HCEC 1CT (cell line): ENCODE measurements at regions not wholly inside any gene's neighbourhood (a gene's known extent, or its start where the extent isn't known, plus 50 kb on each side); places are given as distances from the start of the nearest gene placed in this dataset.

Source experiments
- DNase-seq: peaks from one replicate; pipeline ENCODE4 v3.0.0-alpha.2; 2017

DNA sequence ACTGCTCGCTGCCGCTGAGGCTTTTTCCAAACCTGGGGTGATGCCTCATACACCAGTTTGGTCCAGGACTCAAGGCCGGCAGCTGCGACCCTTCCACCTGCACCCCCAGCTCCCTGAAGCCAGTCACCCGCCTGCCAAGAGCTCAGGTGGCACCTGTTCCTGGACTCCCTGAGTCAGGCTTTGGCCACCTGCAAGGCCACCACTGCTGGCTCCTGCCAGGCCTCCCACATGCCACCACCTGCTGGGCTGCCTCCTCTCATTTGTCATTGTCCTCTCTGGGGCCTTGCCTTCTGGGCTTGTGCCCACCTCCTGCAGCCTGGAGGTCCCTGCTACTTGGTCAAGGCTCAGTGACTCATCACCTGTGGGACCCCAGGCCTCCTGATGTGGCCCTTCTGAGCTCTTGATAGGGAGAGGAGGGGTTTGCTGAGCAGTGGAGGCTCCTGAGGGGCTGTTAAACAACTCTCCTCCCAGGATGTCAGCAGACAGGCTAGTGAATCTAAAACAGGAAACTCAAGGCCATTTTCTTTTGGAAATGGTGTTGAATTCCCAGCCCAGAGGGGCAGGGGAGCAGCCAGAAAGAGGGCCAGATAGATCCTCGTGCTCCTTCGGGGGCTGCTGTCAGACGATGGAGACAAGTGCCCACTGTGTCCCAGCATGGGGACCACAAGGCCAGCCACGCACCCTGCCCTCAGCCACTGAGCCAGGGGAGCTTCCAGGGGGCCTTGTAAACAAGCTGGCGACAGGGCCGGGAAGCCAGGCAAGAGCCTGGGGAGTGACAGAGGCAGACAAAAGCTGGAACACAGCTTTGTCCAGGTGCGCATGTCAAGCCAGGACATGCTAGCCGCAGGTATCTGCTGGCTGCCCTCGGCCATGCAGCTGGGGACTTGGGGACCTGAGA, 416.8 kb downstream of the LRATD1 start:
- DNase-seq, result no peak

- DNase-seq, result peak; percentile 30
Measured at GRCh38 chr2:15050483-15050882, 418.0 kb downstream of the LRATD1 start.

DNA sequence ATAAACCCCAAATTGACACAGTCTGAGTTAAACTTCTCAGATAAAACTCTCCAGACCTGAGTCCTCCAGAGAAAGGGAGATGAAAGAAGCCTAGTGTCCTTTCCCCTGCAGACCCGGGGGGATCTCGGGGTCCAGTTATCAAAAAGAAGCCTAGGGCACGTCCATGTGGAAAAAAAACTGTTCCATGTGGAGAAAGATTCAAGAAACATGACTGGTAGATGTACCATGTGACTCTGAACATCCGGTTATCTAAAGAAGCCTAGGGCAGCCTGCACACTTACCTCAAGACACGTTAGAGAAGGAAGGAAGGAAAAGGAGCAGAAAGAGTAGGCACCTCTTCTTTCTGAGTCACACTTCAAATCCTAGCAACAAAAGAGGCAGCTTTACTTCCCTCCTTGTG, 421.0 kb downstream of the LRATD1 start:
- DNase-seq, result no peak

- DNase-seq, result peak; percentile 17
Measured at GRCh38 chr2:15058015-15058720, 425.7 kb downstream of the LRATD1 start.

DNA sequence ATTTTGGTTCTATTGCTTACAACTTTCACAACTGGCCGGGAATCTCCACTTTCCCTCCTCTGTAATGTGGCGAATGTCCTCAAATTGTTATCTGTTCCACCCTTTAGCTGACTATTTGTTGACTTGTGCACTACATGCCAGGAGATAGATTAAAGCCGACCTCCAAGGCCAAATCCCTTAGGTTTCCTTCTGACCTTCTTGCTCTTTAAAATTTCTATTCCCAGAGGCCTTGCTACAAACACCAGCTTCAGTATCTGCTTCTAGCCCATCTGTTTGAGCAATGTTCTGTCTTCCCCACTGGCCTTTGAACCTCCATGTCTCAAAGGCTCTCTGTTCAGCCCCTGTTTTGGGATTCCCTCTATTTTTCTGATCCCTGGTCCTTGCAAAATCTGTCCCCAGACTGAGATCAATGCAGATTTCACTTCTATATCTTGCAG, 426.2 kb downstream of the LRATD1 start:
- DNase-seq, result no peak

DNA sequence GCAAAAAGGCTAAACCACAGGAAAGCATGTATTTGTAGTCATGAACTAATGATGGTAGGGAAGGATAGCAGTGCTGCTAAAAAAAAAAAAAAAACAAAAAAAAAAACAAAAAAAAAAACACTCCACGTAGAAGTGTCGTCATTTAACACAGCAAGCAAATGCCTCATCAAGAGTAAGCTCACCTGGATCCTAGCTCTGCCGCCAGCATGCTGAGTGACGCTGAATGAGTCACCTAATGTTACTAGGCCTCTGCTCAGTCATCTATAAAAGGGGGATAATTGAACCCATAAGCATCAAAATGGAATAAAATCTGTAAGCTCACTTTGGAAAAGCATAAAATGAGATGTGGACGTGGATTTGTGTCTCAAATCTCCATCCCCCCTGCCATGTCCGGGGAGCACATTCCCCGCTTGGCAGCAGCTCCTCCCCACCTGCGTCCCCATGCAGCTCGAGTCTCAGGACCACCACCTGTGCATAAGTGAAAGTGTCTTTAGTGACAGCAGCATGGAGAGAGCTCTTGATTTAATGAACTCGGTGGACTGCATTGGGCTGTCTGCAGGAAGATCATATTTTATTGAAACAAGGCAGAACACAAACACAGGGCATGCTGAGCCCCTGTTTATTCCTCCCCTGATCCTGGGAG, 427.5 kb downstream of the LRATD1 start:
- no peak for DNase-seq

GRCh38 chr2:15061268-15061667, 428.8 kb downstream of the LRATD1 start:
- DNase-seq, result no peak

DNA sequence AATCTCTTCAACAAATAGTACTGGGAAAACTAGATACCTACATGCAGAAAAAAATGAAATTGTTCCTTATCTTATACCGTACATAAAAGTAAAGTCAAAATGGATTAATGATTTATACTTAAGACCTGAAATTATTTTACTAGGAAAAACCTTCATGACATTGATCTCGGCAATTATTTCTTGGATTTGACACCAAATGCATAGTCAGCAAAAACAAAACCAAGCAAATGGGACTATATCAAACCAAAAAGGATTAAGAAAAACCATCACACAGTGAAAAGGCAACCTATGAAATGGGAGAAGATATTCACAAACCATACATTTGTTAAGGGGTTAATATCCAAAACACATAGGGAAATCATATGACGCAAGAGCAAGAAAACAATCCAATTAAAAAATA, 433.6 kb downstream of the LRATD1 start:
- DNase-seq, result no peak

- no peak for DNase-seq
Measured at GRCh38 chr2:15069149-15069548, 436.6 kb downstream of the LRATD1 start.

GRCh38 chr2:15072836-15073235, 440.3 kb downstream of the LRATD1 start:
- no peak for DNase-seq

GRCh38 chr2:15073664-15074063, 441.1 kb downstream of the LRATD1 start:
- DNase-seq, result no peak

DNA sequence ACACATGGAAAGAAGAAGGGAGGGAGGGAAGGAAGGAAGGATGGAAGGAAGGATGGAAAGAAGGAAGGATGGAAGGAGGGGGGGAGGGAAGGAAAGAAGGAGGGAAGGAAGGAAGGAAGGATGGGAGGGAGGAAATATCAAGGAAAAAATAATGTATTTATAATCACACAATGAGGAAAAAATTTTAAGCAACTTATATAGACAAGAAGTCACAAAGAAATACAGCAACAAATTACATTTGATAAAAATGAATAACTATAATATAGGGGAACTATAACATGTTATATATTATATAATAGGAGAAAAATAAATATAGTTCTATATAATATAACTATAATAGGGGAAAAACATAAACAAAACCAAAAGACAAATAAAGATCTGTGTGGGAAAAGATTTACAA, 441.8 kb downstream of the LRATD1 start:
- no peak for DNase-seq

- no peak for DNase-seq
Measured at GRCh38 chr2:15074751-15075700, 442.5 kb downstream of the LRATD1 start.

- DNase-seq, result no peak
Measured at GRCh38 chr2:15076668-15077067, 444.2 kb downstream of the LRATD1 start.

GRCh38 chr2:15081356-15081755, 448.8 kb downstream of the LRATD1 start:
- no peak for DNase-seq

DNA sequence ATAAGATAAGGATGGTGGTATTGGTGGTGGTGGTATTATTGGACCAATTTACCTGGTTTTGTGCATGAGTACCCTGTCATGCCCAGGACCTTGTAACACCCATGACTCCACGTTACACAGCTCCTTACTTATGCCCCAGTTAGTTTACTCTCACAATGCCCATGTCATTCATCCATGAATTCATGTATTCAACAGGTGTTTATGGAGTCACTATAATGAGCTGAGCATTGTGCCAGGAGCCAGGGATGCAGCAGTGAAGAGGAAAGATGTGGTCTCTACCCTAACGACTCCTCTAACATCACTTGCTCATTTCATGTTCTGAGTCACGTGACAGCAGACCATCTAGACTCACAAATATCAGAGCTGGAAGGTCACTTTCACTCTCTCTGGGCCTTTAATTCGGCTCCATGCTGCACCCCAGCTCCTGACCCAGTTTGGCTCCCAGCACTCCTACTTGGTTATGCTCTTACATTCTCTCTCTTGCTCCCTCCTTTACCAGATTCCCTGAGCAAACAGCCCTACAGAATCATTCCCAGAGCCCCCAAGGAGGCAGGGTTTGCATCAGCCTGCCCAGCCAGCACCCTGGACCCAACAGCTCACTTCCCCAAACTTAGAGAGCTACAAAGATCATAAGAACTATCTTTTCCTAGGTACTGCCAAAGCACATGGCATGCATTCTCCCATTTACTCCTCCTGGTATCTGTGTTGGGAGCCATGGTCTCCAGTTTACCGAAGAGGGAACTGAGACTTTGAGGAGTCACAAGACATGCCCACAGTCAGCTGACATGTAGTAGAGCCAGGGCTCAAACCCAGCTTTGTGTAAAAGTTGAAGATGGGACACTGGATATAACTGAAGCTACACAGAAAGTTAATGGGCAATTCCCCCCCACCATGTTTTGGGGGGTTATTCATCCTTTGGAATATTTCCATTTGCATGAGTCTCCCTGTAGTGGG, 449.9 kb downstream of the LRATD1 start:
- DNase-seq, result no peak

- no peak for DNase-seq
Measured at GRCh38 chr2:15084826-15085489, 452.4 kb downstream of the LRATD1 start.

GRCh38 chr2:15092181-15092580, 459.7 kb downstream of the LRATD1 start:
- DNase-seq, result no peak

DNA sequence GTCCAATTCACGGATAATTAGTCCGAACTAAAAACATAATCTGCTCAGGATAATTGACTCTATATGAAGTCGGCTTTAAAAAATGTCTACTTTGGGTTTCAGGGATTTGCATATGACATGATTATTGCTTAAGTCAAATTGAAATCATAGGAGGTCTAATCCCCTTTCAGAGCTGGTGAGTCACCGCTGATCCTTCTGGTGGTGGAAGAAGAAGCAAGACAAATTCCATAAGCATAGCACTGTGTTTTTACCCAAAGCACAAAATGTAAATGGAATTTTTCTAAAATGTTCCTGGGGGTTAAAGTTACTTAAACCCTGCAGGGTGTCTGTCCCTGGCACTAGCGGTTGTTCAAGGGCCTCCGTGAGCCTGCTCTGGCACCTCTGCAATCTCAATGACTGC, 460.2 kb downstream of the LRATD1 start:
- peak; percentile 55 for DNase-seq

GRCh38 chr2:15094161-15094560, 461.6 kb downstream of the LRATD1 start:
- DNase-seq, result no peak

DNA sequence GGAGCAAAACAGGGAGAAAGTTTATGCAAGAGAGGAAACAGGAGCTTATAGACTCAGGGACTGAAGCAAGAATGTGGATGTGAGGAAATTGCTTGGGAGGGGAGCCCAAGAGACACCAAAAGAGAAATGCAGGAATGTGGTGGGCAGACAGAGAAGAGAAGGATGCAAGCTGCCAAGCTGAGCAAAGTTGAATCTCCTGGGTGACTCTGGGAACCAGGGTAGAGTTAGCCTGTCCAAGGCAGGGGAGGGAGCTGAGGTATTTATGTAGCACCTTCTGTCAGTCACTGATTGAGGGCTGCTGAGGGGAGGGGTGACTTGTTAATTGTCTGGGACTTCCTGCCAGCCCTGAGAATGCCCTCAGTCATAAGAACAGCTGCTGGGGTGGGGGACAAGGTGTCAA, 464.3 kb downstream of the NBAS start:
- no peak for DNase-seq
